ENCODE measurements at regions not wholly inside any gene's neighbourhood (a gene's known extent, or its start where the extent isn't known, plus 50 kb on each side); places are given as distances from the start of the nearest gene placed in this dataset.

- no peak for TF ChIP-seq CTCF (conservative IDR thresholded peaks at IDR 0.05; ENCODE audit: low read depth)
- POLR2A ChIA-PET (ENCODE audit: low non-redundant PET), result no interaction called here
- DNase-seq (ENCODE audit: low spot score), result no peak
- CTCF ChIA-PET, result interaction anchor here (0.6 kb wide), 1 partner anchor 9 kb away, joined by 3 read pairs; no protein-coding TSS in a partner anchor
- no peak overlapping the region for H3K27ac ChIP-seq
These were observed 353.6 kb downstream of the PTEN start for GRCh38 chr10:88216976-88217375.

- DNase-seq (ENCODE audit: low spot score), result no peak
- no peak for TF ChIP-seq CTCF (conservative IDR thresholded peaks at IDR 0.05; ENCODE audit: low read depth)
- CTCF ChIA-PET, result interaction anchor here (0.7 kb wide), 1 partner anchor 1379 kb away, joined by 3 read pairs; no protein-coding TSS in a partner anchor
- POLR2A ChIA-PET (ENCODE audit: low non-redundant PET), result no interaction called here
- no peak overlapping the region for H3K27ac ChIP-seq
These were observed 354.9 kb downstream of the PTEN start for GRCh38 chr10:88218362-88218761.

- ChIA-PET CTCF (no interaction called here), POLR2A (ENCODE audit: low non-redundant PET) (no interaction called here)
- no peak for DNase-seq (ENCODE audit: low spot score)
- TF ChIP-seq CTCF (conservative IDR thresholded peaks at IDR 0.05; ENCODE audit: low read depth), result no peak
- no peak overlapping the region for H3K27ac ChIP-seq
These were observed 356.3 kb downstream of the PTEN start for GRCh38 chr10:88219753-88220152.

GRCh38 chr10:88221010-88221973, 357.9 kb downstream of the PTEN start:
- TF ChIP-seq CTCF (conservative IDR thresholded peaks at IDR 0.05; ENCODE audit: low read depth), result no peak
- DNase-seq (ENCODE audit: low spot score), result no peak
- CTCF ChIA-PET, result no interaction called here
- H3K27ac ChIP-seq, result no peak overlapping the region
- POLR2A ChIA-PET (ENCODE audit: low non-redundant PET), result no interaction called here

GRCh38 chr10:88222881-88223280, 359.5 kb downstream of the PTEN start:
- TF ChIP-seq CTCF (conservative IDR thresholded peaks at IDR 0.05; ENCODE audit: low read depth), result no peak
- no peak overlapping the region for H3K27ac ChIP-seq
- CTCF ChIA-PET, result interaction anchor here (0.6 kb wide), 1 partner anchor 362 kb away, joined by 3 read pairs; no protein-coding TSS in a partner anchor

More at GRCh38 chr10:88222881-88223280, 359.5 kb downstream of the PTEN start:
- DNase-seq (ENCODE audit: low spot score), result no peak
- POLR2A ChIA-PET (ENCODE audit: low non-redundant PET), result no interaction called here
